DOHH2 (cell line): ENCODE measurements at regions not wholly inside any gene's neighbourhood (a gene's known extent, or its start where the extent isn't known, plus 50 kb on each side); places are given as distances from the start of the nearest gene placed in this dataset.

Experiments
- H3F3A ChIP-seq: fragments of 200-600 bp; sonication (generic), shearing (Covaris generic); 2 replicates; pipeline ENCODE4 v1.6.0; 2016; ENCODE audit warnings: antibody characterized with exemption, mild to moderate bottlenecking; ENCODE audit not compliant: control insufficient read depth, insufficient read depth
- H3K27ac ChIP-seq: fragments of 200-600 bp; sonication (generic); 2 replicates; pipeline ENCODE4 v1.5.1; 2014; ENCODE audit warnings: low read depth, mild to moderate bottlenecking, low read length, moderate library complexity
- H3K27me3 ChIP-seq: fragments of 200-600 bp; sonication (generic); 2 replicates; pipeline ENCODE4 v1.6.1; 2014; ENCODE audit warnings: mild to moderate bottlenecking, low read length, mixed read lengths; ENCODE audit not compliant: control insufficient read depth
- H3K36me3 ChIP-seq: fragments of 200-600 bp; sonication (generic); 2 replicates; pipeline ENCODE4 v1.6.1; 2014; ENCODE audit warnings: mild to moderate bottlenecking, low read length, moderate library complexity, mixed read lengths; ENCODE audit not compliant: control insufficient read depth
- H3K4me1 ChIP-seq: fragments of 200-600 bp; sonication (generic); 2 replicates; pipeline ENCODE4 v1.6.1; 2014; ENCODE audit warnings: mild to moderate bottlenecking, low read length, mixed read lengths; ENCODE audit not compliant: control insufficient read depth
- H3K4me2 ChIP-seq: fragments of 200-600 bp; sonication (generic); 2 replicates; pipeline ENCODE4 v1.6.0; 2014; ENCODE audit warnings: mild to moderate bottlenecking, low read length, moderate library complexity
- H3K4me3 ChIP-seq: fragments of 200-600 bp; sonication (generic); 2 replicates; pipeline ENCODE4 v1.5.1; 2014; ENCODE audit warnings: mild to moderate bottlenecking, low read length, mixed read lengths
- H3K79me2 ChIP-seq: fragments of 200-600 bp; sonication (generic); 2 replicates; pipeline ENCODE4 v1.6.1; 2014; ENCODE audit warnings: mild to moderate bottlenecking, low read length, mixed read lengths; ENCODE audit not compliant: control insufficient read depth
- H3K9me2 ChIP-seq: fragments of 200-600 bp; sonication (generic); replicated peaks from 2 replicates; pipeline ENCODE4 v1.6.1; 2014; ENCODE audit warnings: mild to moderate bottlenecking, low read length, mixed read lengths; ENCODE audit not compliant: control insufficient read depth
- H3K9me3 ChIP-seq: fragments of 200-600 bp; sonication (generic); 2 replicates; pipeline ENCODE4 v1.6.1; 2014; ENCODE audit warnings: antibody characterized with exemption, low read length, mixed read lengths; ENCODE audit not compliant: control insufficient read depth, insufficient read depth
- H4K20me1 ChIP-seq: fragments of 200-600 bp; sonication (generic); 2 replicates; pipeline ENCODE4 v1.6.0; 2014; ENCODE audit warnings: low read depth, mild to moderate bottlenecking, antibody characterized with exemption, low read length, moderate library complexity; ENCODE audit not compliant: control insufficient read depth, insufficient read depth
- CTCF ChIP-seq: fragments of 200-600 bp; sonication (generic); IDR thresholded peaks from one replicate; pipeline ENCODE4 v1.5.1; 2014; ENCODE audit warnings: antibody characterized with exemption, mild to moderate bottlenecking, low read depth, low read length; ENCODE audit not compliant: poor library complexity, severe bottlenecking
- EZH2phosphoT487 ChIP-seq: fragments of 200-600 bp; sonication (generic); IDR thresholded peaks from 2 replicates; pipeline ENCODE4 v1.6.1; 2017; ENCODE audit warnings: borderline replicate concordance, mild to moderate bottlenecking, antibody characterized with exemption, low read length, moderate library complexity, mixed read lengths

- H3K4me1 ChIP-seq: no peaks in the 10 kb centered on the region
- TF ChIP-seq CTCF (no peak), EZH2phosphoT487 (no peak)
Observed at GRCh38 chr5:165231821-165232508, 1726.5 kb downstream of the MAT2B start.

GRCh38 chr5:165232509-165233028 is 1727.2 kb downstream of the MAT2B start:
- H3K27ac ChIP-seq: no peak overlapping the region
- no peaks in the 10 kb centered on the region for H3K27me3 ChIP-seq
- H3K79me2 ChIP-seq: no peaks in the 10 kb centered on the region
- no peak for TF ChIP-seq CTCF
- no peak for TF ChIP-seq EZH2phosphoT487
- no peaks in the 10 kb centered on the region for H3K9me2 ChIP-seq
- no peak overlapping the region for H3K4me3 ChIP-seq
- no peaks in the 10 kb centered on the region for H3K9me3 ChIP-seq
- no peak overlapping the region for H3K4me2 ChIP-seq
- H4K20me1 ChIP-seq: no peaks in the 10 kb centered on the region
- no peaks in the 10 kb centered on the region for H3K36me3 ChIP-seq
- H3F3A ChIP-seq: no peaks in the 10 kb centered on the region
- H3K4me1 ChIP-seq: no peaks in the 10 kb centered on the region

More at GRCh38 chr5:165231821-165232508, 1726.5 kb downstream of the MAT2B start:
- no peaks in the 10 kb centered on the region for H3K9me3 ChIP-seq
- H3K4me2 ChIP-seq: no peak overlapping the region
- no peaks in the 10 kb centered on the region for H3K9me2 ChIP-seq
- H3K36me3 ChIP-seq: no peaks in the 10 kb centered on the region
- H3K27ac ChIP-seq: no peak overlapping the region
- no peaks in the 10 kb centered on the region for H3K79me2 ChIP-seq
- no peak overlapping the region for H3K4me3 ChIP-seq
- H3K27me3 ChIP-seq: no peaks in the 10 kb centered on the region
- H4K20me1 ChIP-seq: no peaks in the 10 kb centered on the region
- H3F3A ChIP-seq: no peaks in the 10 kb centered on the region

GRCh38 chr5:165241811-165242210 is 1736.4 kb downstream of the MAT2B start:
- no peaks in the 10 kb centered on the region for H4K20me1 ChIP-seq
- H3K36me3 ChIP-seq: no peaks in the 10 kb centered on the region
- H3K4me3 ChIP-seq: no peak overlapping the region
- no peak for TF ChIP-seq EZH2phosphoT487
- no peak for TF ChIP-seq CTCF
- H3K27me3 ChIP-seq: no peaks in the 10 kb centered on the region
- H3K79me2 ChIP-seq: no peaks in the 10 kb centered on the region
- no peaks in the 10 kb centered on the region for H3F3A ChIP-seq
- H3K27ac ChIP-seq: no peak overlapping the region
- no peaks in the 10 kb centered on the region for H3K9me3 ChIP-seq
- no peaks in the 10 kb centered on the region for H3K4me1 ChIP-seq
- no peak overlapping the region for H3K4me2 ChIP-seq
- no peaks in the 10 kb centered on the region for H3K9me2 ChIP-seq
